Peyer's patch (tissue), 4 donors: ENCODE measurements at regions not wholly inside any gene's neighbourhood (a gene's known extent, or its start where the extent isn't known, plus 50 kb on each side); places are given as distances from the start of the nearest gene placed in this dataset.

Source experiments
- POLR2A ChIP-seq, 2 donors: fragments of 450-650 bp; IDR thresholded peaks; one replicate each; pipeline ENCODE4 v1.5.1; 2017; ENCODE audit warnings: antibody characterized with exemption in 2 of 2, mild to moderate bottlenecking in 2 of 2, moderate library complexity in 2 of 2
- TF ChIP-seq, protein P1 (sequence below), 6 experiments: fragments of 450-650 bp in 4 of 6; fragments of 200-600 bp in 2 of 6; sonication (generic) in 1 of 6; IDR thresholded peaks; one replicate each; pipeline ENCODE4 v1.5.1; 2017 to 2019; ENCODE audit warnings: antibody characterized with exemption in 6 of 6, mild to moderate bottlenecking in 3 of 6, moderate library complexity in 1 of 6

DNA sequence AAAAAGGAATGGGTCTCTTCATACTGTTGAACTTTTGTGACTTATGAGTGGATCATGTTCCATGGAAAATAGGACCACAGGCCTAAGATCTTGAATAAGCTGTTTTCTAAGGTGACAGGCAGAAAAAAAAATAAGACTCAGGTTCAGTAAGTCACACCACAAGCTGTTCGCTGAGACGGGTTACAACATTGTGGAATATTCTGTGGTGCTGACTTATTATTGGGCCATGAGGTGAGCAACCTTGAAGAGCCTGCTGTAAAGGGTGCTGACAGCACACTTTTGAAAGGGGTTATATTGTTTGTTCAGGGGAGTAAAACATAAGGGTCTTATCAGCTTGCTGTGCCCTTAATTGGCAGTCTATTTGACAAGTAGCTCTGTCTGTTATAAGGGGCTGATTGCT is 439.8 kb upstream of the SLC14A2 start:
- no peak for TF ChIP-seq POLR2A (IDR thresholded peaks at IDR 0.05)
- TF ChIP-seq, protein P1, sequence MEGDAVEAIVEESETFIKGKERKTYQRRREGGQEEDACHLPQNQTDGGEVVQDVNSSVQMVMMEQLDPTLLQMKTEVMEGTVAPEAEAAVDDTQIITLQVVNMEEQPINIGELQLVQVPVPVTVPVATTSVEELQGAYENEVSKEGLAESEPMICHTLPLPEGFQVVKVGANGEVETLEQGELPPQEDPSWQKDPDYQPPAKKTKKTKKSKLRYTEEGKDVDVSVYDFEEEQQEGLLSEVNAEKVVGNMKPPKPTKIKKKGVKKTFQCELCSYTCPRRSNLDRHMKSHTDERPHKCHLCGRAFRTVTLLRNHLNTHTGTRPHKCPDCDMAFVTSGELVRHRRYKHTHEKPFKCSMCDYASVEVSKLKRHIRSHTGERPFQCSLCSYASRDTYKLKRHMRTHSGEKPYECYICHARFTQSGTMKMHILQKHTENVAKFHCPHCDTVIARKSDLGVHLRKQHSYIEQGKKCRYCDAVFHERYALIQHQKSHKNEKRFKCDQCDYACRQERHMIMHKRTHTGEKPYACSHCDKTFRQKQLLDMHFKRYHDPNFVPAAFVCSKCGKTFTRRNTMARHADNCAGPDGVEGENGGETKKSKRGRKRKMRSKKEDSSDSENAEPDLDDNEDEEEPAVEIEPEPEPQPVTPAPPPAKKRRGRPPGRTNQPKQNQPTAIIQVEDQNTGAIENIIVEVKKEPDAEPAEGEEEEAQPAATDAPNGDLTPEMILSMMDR (IDR thresholded peaks at IDR 0.05), result no peak
